GM12865 (cell line): ENCODE measurements at regions not wholly inside any gene's neighbourhood (a gene's known extent, or its start where the extent isn't known, plus 50 kb on each side); places are given as distances from the start of the nearest gene placed in this dataset.

Experiments used
- DNase-seq: peaks from one replicate; pipeline ENCODE4 v3.0.0; 2010; ENCODE audit warnings: low read depth
- H3K4me3 ChIP-seq: 2 replicates; pipeline ENCODE4 v1.5.1; 2011; ENCODE audit warnings: mild to moderate bottlenecking, low read depth, low read length, control low read depth
- CTCF ChIP-seq: IDR thresholded peaks from 2 replicates; pipeline ENCODE4 v1.5.1; 2011; ENCODE audit warnings: low read length, control low read depth, low read depth, inconsistent platforms; ENCODE audit not compliant: insufficient read depth; ENCODE audit errors: missing control alignments

GRCh38 chr7:124276005-124276622, 243.2 kb upstream of the TMEM229A start:
- peak; percentile 67 for TF ChIP-seq CTCF
- peak; percentile 57 for DNase-seq
- H3K4me3 ChIP-seq: no peak overlapping the region

GRCh38 chr7:124275411-124275810, 242.5 kb upstream of the TMEM229A start:
- no peak for TF ChIP-seq CTCF
- H3K4me3 ChIP-seq: no peak overlapping the region
- DNase-seq: no peak

GRCh38 chr7:124269774-124270173, 236.9 kb upstream of the TMEM229A start:
- DNase-seq: no peak
- no peak for TF ChIP-seq CTCF
- no peak overlapping the region for H3K4me3 ChIP-seq

- H3K4me3 ChIP-seq: no peak overlapping the region
- no peak for DNase-seq
- no peak for TF ChIP-seq CTCF
These were observed 234.3 kb upstream of the TMEM229A start for GRCh38 chr7:124267154-124267553.

GRCh38 chr7:124263232-124263827, 230.5 kb upstream of the TMEM229A start:
- peak; percentile 75 for DNase-seq
- TF ChIP-seq CTCF: no peak

GRCh38 chr7:124261710-124262109, 228.8 kb upstream of the TMEM229A start:
- H3K4me3 ChIP-seq: no peak overlapping the region
- no peak for DNase-seq
- TF ChIP-seq CTCF: no peak

More at GRCh38 chr7:124263232-124263827, 230.5 kb upstream of the TMEM229A start:
- no peak overlapping the region for H3K4me3 ChIP-seq
